ENCODE measurements at regions not wholly inside any gene's neighbourhood (a gene's known extent, or its start where the extent isn't known, plus 50 kb on each side); places are given as distances from the start of the nearest gene placed in this dataset.

DNA sequence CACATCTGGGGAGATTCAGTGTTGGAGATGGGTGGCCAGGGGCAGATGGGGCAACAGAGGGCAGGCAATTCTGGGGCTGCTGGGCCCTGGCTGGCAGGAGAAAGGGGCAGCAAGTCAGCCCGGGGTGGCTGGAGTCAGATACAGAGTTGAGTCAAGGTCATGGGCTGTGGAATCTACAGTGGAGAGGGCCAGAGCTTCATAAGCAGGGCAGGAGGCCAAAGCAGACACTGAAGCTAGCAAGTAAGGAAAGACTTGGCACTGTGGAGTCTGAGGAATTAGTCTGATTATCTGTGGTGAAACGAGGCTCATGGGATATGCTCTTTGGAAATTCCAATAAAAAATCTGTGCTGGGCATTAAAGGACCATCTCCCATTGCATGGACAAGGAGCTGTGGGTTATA is 95.5 kb downstream of the TMX1 start (continued):
- TF ChIP-seq, protein P1, sequence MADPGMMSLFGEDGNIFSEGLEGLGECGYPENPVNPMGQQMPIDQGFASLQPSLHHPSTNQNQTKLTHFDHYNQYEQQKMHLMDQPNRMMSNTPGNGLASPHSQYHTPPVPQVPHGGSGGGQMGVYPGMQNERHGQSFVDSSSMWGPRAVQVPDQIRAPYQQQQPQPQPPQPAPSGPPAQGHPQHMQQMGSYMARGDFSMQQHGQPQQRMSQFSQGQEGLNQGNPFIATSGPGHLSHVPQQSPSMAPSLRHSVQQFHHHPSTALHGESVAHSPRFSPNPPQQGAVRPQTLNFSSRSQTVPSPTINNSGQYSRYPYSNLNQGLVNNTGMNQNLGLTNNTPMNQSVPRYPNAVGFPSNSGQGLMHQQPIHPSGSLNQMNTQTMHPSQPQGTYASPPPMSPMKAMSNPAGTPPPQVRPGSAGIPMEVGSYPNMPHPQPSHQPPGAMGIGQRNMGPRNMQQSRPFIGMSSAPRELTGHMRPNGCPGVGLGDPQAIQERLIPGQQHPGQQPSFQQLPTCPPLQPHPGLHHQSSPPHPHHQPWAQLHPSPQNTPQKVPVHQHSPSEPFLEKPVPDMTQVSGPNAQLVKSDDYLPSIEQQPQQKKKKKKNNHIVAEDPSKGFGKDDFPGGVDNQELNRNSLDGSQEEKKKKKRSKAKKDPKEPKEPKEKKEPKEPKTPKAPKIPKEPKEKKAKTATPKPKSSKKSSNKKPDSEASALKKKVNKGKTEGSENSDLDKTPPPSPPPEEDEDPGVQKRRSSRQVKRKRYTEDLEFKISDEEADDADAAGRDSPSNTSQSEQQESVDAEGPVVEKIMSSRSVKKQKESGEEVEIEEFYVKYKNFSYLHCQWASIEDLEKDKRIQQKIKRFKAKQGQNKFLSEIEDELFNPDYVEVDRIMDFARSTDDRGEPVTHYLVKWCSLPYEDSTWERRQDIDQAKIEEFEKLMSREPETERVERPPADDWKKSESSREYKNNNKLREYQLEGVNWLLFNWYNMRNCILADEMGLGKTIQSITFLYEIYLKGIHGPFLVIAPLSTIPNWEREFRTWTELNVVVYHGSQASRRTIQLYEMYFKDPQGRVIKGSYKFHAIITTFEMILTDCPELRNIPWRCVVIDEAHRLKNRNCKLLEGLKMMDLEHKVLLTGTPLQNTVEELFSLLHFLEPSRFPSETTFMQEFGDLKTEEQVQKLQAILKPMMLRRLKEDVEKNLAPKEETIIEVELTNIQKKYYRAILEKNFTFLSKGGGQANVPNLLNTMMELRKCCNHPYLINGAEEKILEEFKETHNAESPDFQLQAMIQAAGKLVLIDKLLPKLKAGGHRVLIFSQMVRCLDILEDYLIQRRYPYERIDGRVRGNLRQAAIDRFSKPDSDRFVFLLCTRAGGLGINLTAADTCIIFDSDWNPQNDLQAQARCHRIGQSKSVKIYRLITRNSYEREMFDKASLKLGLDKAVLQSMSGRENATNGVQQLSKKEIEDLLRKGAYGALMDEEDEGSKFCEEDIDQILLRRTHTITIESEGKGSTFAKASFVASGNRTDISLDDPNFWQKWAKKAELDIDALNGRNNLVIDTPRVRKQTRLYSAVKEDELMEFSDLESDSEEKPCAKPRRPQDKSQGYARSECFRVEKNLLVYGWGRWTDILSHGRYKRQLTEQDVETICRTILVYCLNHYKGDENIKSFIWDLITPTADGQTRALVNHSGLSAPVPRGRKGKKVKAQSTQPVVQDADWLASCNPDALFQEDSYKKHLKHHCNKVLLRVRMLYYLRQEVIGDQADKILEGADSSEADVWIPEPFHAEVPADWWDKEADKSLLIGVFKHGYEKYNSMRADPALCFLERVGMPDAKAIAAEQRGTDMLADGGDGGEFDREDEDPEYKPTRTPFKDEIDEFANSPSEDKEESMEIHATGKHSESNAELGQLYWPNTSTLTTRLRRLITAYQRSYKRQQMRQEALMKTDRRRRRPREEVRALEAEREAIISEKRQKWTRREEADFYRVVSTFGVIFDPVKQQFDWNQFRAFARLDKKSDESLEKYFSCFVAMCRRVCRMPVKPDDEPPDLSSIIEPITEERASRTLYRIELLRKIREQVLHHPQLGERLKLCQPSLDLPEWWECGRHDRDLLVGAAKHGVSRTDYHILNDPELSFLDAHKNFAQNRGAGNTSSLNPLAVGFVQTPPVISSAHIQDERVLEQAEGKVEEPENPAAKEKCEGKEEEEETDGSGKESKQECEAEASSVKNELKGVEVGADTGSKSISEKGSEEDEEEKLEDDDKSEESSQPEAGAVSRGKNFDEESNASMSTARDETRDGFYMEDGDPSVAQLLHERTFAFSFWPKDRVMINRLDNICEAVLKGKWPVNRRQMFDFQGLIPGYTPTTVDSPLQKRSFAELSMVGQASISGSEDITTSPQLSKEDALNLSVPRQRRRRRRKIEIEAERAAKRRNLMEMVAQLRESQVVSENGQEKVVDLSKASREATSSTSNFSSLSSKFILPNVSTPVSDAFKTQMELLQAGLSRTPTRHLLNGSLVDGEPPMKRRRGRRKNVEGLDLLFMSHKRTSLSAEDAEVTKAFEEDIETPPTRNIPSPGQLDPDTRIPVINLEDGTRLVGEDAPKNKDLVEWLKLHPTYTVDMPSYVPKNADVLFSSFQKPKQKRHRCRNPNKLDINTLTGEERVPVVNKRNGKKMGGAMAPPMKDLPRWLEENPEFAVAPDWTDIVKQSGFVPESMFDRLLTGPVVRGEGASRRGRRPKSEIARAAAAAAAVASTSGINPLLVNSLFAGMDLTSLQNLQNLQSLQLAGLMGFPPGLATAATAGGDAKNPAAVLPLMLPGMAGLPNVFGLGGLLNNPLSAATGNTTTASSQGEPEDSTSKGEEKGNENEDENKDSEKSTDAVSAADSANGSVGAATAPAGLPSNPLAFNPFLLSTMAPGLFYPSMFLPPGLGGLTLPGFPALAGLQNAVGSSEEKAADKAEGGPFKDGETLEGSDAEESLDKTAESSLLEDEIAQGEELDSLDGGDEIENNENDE (IDR thresholded peaks at IDR 0.05; ENCODE audit: insufficient replicate concordance, low read length): no peak
- TF ChIP-seq HDAC2 (IDR thresholded peaks at IDR 0.05; ENCODE audit: borderline replicate concordance in 1 of 2, low read depth in 2 of 2, low read length in 2 of 2) (no peak), BCL11A (IDR thresholded peaks at IDR 0.05; ENCODE audit: low read depth in 2 of 2, low read length in 2 of 2) (no peak), SIRT6 (IDR thresholded peaks at IDR 0.05; ENCODE audit: low read length) (no peak), TAF7 (optimal IDR thresholded peaks at IDR 0.05; ENCODE audit: borderline replicate concordance, low read depth, low read length) (no peak), CHD1 (IDR thresholded peaks at IDR 0.05; ENCODE audit: low read depth, low read length) (no peak), CTBP2 (IDR thresholded peaks at IDR 0.05; ENCODE audit: borderline replicate concordance, insufficient read depth, insufficient read length, low read length) (no peak), JUN (IDR thresholded peaks at IDR 0.05; ENCODE audit: low read depth, low read length) (no peak)
- TF ChIP-seq, protein P2, sequence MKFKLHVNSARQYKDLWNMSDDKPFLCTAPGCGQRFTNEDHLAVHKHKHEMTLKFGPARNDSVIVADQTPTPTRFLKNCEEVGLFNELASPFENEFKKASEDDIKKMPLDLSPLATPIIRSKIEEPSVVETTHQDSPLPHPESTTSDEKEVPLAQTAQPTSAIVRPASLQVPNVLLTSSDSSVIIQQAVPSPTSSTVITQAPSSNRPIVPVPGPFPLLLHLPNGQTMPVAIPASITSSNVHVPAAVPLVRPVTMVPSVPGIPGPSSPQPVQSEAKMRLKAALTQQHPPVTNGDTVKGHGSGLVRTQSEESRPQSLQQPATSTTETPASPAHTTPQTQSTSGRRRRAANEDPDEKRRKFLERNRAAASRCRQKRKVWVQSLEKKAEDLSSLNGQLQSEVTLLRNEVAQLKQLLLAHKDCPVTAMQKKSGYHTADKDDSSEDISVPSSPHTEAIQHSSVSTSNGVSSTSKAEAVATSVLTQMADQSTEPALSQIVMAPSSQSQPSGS (IDR thresholded peaks at IDR 0.05; ENCODE audit: low read length): no peak

Measured in H1 (cell line).